Esophagus muscularis mucosa (tissue), 4 donors: ENCODE measurements at regions not wholly inside any gene's neighbourhood (a gene's known extent, or its start where the extent isn't known, plus 50 kb on each side); places are given as distances from the start of the nearest gene placed in this dataset.

ENCODE experiments used
- DNase-seq: peaks from one replicate; pipeline ENCODE4 v3.0.0-alpha.2; 2017; ENCODE audit errors: extremely low spot score
- H3K27ac ChIP-seq, 4 donors: fragments of 200-600 bp; sonication (generic); replicated peaks in 1 of 4; 1 replicate in 3 of 4; 2 replicates in 1 of 4; pipeline ENCODE4 v1.5.1; 2016 to 2019; ENCODE audit warnings: mild to moderate bottlenecking in 1 of 4
- H3K27me3 ChIP-seq, 4 donors: fragments of 200-600 bp; sonication (generic); one replicate each; pipeline versions ENCODE4 v1.5.1 to v1.6.0; 2016 to 2019
- H3K36me3 ChIP-seq, 4 donors: fragments of 200-600 bp; sonication (generic); one replicate each; pipeline ENCODE4 v1.5.1; 2016 to 2019
- H3K4me1 ChIP-seq, 4 donors: fragments of 200-600 bp; sonication (generic); one replicate each; pipeline ENCODE4 v1.5.1; 2016 to 2019
- H3K4me3 ChIP-seq, 4 donors: fragments of 200-600 bp; sonication (generic); 1 replicate in 2 of 4; 2 replicates in 2 of 4; pipeline ENCODE4 v1.5.1; 2016 to 2019; ENCODE audit warnings: mild to moderate bottlenecking in 4 of 4, moderate library complexity in 1 of 4
- H3K9me3 ChIP-seq, 4 donors: fragments of 200-600 bp; sonication (generic); 1 replicate in 3 of 4; 2 replicates in 1 of 4; pipeline ENCODE4 v1.5.1; 2016 to 2019
- EP300 ChIP-seq: sonication (generic); formaldehyde crosslinking; IDR thresholded peaks from one replicate; pipeline ENCODE4 v1.6.1; 2017; ENCODE audit warnings: antibody characterized with exemption
- POLR2A ChIP-seq: fragments of 450-650 bp; IDR thresholded peaks from one replicate; pipeline ENCODE4 v1.6.1; 2017; ENCODE audit warnings: antibody characterized with exemption, moderate library complexity, mild to moderate bottlenecking, low read depth
- POLR2AphosphoS5 ChIP-seq, 2 donors: sonication (generic); formaldehyde crosslinking; IDR thresholded peaks; one replicate each; pipeline ENCODE4 v1.6.1; 2017; ENCODE audit warnings: antibody characterized with exemption in 2 of 2
- WGBS: methylation state at CpG from one replicate; pipeline ENCODE4 v1.1.5; 2018; 5-methylcytosine and 5-hydroxymethylcytosine counted together
- intact Hi-C: fragments of 100-400 bp; cut with DNase I; formaldehyde crosslinking; loops from one replicate; pipeline ENCODE4 v1.15.1; 2023
- TF ChIP-seq, protein P1 (sequence below), 3 experiments: fragments of 200-600 bp in 2 of 3; fragments of 450-650 bp in 1 of 3; sonication (generic) in 2 of 3; IDR thresholded peaks; one replicate each; pipeline ENCODE4 v1.5.1; 2017 to 2019; ENCODE audit warnings: antibody characterized with exemption in 3 of 3, mild to moderate bottlenecking in 2 of 3, moderate library complexity in 1 of 3

DNA sequence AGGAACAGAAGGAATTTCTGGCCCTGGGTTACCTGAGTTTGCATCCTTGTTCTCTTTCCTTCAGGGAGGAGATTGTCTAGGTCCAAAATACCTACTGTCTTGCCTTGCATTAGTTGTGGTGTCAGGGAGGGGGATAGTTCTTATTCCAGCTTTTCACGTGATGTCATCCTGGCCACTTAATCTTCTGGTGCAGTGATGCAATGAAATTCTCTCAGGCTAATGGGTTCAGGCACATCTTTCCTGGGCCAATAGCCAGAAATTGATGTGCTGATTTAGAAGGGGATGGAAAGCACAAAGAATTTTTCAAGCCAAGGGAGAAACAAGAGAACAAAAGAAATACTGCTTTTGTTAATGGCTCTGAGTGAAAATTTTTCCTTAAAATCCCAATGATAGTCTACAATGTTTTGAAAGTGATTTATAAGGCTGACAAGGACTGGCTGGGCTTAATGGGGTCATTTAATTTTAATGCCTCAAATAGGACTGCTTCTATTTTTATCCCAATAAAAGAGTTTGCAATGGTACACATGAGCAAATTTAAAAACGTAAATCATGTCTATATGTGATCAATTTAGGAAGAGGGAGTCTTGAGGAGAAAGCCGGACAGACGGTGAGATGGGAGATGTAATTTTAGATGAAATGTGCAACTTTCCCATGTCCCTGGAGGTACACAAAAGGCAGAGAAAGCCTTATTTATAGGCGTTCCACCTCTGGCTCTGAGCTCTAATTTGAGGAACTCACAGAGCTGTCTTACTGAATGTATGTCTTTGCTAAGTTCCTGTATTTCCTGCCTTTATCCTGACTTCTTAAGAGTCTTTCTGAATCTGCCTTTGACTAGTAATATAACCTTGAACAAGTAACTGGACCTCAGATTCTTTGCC, 89.3 kb upstream of the SV2C start:
- no peaks in the 10 kb centered on the region for H3K36me3 ChIP-seq
- H3K9me3 ChIP-seq: no peaks in the 10 kb centered on the region
- no peak overlapping the region for H3K4me3 ChIP-seq
- no peak for DNase-seq
- 57% methylated on average over 5 of the region's 5 CpGs for WGBS
- H3K4me1 ChIP-seq: no peaks in the 10 kb centered on the region
- H3K27me3 ChIP-seq: no peaks in the 10 kb centered on the region
- no peak overlapping the region for H3K27ac ChIP-seq
- TF ChIP-seq, protein P1, sequence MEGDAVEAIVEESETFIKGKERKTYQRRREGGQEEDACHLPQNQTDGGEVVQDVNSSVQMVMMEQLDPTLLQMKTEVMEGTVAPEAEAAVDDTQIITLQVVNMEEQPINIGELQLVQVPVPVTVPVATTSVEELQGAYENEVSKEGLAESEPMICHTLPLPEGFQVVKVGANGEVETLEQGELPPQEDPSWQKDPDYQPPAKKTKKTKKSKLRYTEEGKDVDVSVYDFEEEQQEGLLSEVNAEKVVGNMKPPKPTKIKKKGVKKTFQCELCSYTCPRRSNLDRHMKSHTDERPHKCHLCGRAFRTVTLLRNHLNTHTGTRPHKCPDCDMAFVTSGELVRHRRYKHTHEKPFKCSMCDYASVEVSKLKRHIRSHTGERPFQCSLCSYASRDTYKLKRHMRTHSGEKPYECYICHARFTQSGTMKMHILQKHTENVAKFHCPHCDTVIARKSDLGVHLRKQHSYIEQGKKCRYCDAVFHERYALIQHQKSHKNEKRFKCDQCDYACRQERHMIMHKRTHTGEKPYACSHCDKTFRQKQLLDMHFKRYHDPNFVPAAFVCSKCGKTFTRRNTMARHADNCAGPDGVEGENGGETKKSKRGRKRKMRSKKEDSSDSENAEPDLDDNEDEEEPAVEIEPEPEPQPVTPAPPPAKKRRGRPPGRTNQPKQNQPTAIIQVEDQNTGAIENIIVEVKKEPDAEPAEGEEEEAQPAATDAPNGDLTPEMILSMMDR (IDR thresholded peaks at IDR 0.05): no peak
- TF ChIP-seq POLR2AphosphoS5 (IDR thresholded peaks at IDR 0.05) (no peak), POLR2A (no peak), EP300 (no peak)
- intact Hi-C loops: no loop called here

DNA sequence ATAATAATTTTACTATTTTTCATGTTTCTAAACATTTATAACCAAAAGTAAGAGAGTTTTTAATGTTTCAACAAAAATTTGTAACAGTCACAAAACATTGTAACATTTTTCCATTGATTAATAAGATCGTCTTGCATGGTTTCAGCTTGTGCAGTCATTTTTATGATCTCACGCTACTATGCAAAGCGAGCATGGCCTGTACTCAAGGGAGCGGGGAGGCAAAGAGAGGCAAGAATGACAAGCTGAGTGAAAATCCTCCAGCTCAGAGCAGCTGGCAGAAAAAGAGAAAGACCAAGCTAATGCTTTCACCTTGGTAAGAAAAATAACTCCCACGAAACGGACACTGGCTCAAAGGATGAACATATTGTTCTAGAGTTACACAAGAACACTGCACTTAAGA, 90.0 kb upstream of the SV2C start:
- intact Hi-C loops: no loop called here
- WGBS: 80% methylated on average over 6 of the region's 6 CpGs

DNA sequence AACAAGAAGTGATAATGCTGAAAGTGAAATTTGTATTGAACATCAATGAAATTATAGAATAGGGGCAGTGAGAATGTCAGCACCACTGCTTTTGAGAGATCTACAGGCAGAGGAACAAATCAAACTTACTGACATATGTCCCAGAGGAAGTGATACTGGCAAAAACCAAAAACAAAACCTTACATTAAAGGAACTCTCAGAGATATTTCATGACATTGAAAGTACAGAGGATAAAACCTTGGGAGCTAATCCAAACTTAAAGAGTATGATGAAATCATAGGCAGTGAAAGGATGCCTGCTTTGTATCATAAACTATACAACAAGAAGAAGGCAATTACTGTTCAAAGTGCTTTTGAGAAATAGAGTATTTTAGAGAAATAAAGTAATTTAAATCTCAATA, 90.4 kb upstream of the SV2C start:
- intact Hi-C loops: no loop called here
- TF ChIP-seq EP300 (no peak), POLR2A (no peak), POLR2AphosphoS5 (IDR thresholded peaks at IDR 0.05) (no peak)
- TF ChIP-seq, protein P1 (IDR thresholded peaks at IDR 0.05): no peak

More for the DNA sequence above, 90.0 kb upstream of the SV2C start:
- Histone ChIP-seq H3K4me1 (no peaks in the 10 kb centered on the region), H3K9me3 (no peaks in the 10 kb centered on the region), H3K27me3 (no peaks in the 10 kb centered on the region), H3K4me3 (no peak overlapping the region), H3K27ac (no peak overlapping the region), H3K36me3 (no peaks in the 10 kb centered on the region)
- TF ChIP-seq POLR2AphosphoS5 (IDR thresholded peaks at IDR 0.05) (no peak), POLR2A (no peak), EP300 (no peak)
- TF ChIP-seq, protein P1 (IDR thresholded peaks at IDR 0.05): no peak
- no peak for DNase-seq

DNA sequence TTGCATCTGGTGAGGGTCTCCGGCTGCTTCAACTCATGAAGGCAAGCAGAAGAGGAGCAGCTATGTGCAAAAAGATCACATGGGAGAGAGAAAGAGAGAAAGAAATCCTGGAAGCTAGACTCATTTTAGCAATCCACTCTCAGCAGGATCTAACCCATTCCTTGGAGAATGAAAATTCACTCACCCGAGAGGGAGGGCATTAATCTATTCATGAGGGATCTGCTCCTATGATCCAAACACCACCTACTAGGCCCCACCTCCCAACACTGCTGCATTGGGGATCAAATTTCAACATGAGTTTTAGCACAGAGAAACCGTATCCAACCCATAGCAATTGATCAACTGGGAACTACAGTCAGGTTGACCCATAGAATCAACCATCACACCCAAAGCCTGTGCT, 98.1 kb upstream of the SV2C start:
- H3K27me3 ChIP-seq: no peaks in the 10 kb centered on the region
- TF ChIP-seq POLR2AphosphoS5 (IDR thresholded peaks at IDR 0.05) (no peak), EP300 (no peak), POLR2A (no peak)
- TF ChIP-seq, protein P1 (IDR thresholded peaks at IDR 0.05): no peak
- WGBS: 37% methylated on average over 3 of the region's 3 CpGs
- no peaks in the 10 kb centered on the region for H3K4me1 ChIP-seq
- no peak for DNase-seq
- H3K36me3 ChIP-seq: no peaks in the 10 kb centered on the region
- no peak overlapping the region for H3K27ac ChIP-seq
- no peak overlapping the region for H3K4me3 ChIP-seq
- H3K9me3 ChIP-seq: no peaks in the 10 kb centered on the region
- intact Hi-C loops: no loop called here

More for the DNA sequence above, 90.4 kb upstream of the SV2C start:
- no peaks in the 10 kb centered on the region for H3K36me3 ChIP-seq
- no peak overlapping the region for H3K27ac ChIP-seq
- no peak for DNase-seq
- H3K4me3 ChIP-seq: no peak overlapping the region
- H3K27me3 ChIP-seq: no peaks in the 10 kb centered on the region
- no peaks in the 10 kb centered on the region for H3K4me1 ChIP-seq
- H3K9me3 ChIP-seq: no peaks in the 10 kb centered on the region

DNA sequence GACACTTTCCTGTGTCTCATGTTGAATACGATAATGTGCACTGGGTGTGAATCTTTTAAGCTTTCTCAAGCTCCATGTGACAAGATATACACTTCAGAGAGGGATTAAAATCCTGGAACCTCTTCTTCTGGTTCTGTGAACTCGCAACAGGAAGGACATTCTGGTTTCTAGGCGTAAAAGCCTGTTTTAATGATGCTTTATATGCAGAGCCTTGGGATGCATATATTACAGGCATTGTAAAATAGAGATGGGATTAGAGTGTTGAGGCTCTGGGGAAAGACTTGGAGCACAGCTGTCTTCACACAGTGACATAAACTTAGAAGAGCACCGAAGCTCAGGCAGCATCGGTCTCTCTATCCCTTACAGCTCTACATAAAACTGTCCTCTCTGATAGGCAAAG, 107.7 kb upstream of the SV2C start:
- no peak for DNase-seq
- Histone ChIP-seq H3K4me1 (no peaks in the 10 kb centered on the region), H3K27me3 (peaks cover 0 to 4% (median 0%) of the 10 kb centered on the region in 4 donors), H3K36me3 (no peaks in the 10 kb centered on the region), H3K4me3 (no peak overlapping the region), H3K9me3 (no peaks in the 10 kb centered on the region), H3K27ac (no peak overlapping the region)
- TF ChIP-seq, protein P1 (IDR thresholded peaks at IDR 0.05): no peak
- no peak for TF ChIP-seq POLR2AphosphoS5 (IDR thresholded peaks at IDR 0.05)
- no peak for TF ChIP-seq POLR2A
- TF ChIP-seq EP300: no peak
- 84% methylated on average over 5 of the region's 5 CpGs for WGBS
- intact Hi-C loops: no loop called here
